HG03342 (cell line): ENCODE measurements at regions not wholly inside any gene's neighbourhood (a gene's known extent, or its start where the extent isn't known, plus 50 kb on each side); places are given as distances from the start of the nearest gene placed in this dataset.
"Not testable (repeated sequence)": the region's sequence is repeated elsewhere in the genome, so short reads cannot be mapped to it uniquely, and the experiment has no call there.

Source experiments
- ATAC-seq: cut with Tn5 transposase; IDR thresholded peaks from one replicate; pipeline ENCODE4 v1.9.1; 2021; ENCODE audit warnings: mild to moderate bottlenecking, moderate library complexity; ENCODE audit not compliant: unreplicated experiment

DNA sequence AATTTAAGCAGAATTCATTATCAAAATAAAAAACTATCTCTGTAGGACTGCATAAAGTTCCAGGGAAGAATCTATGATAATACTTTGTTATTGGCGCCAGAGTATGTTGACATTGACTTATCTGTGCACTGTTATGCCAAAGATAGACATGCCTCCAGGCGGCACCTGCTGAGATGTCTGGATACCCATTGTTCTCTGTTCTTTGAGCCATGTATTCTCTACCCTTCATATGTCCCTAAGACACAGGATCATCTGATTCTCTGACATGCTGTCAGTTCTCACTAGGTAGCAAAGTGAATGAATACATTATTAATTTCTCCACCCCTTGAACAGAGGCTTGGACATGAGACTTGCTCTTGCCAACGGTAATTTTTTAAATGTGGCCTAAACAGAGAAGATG is 517.8 kb upstream of the SLITRK5 start:
- ATAC-seq, result no peak

DNA sequence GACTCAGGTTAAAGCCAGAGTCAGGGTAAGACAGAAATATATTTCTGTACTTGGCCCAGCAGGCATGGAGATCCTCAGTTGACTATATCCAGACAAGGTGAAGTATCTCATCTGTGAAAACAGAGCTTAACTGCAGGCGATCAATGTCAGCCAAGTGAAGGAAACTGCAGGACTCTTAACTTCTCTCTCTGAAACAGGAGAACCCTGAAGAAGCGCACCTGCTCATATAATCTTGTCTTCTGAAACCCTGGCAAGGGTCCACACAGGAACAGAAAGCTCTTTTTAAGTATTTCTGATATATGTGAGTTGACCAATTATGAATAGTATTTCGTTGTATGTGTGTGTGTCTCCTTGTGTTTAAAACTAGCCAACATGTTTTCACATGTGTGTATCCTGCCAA is 504.8 kb upstream of the SLITRK5 start:
- no peak for ATAC-seq

DNA sequence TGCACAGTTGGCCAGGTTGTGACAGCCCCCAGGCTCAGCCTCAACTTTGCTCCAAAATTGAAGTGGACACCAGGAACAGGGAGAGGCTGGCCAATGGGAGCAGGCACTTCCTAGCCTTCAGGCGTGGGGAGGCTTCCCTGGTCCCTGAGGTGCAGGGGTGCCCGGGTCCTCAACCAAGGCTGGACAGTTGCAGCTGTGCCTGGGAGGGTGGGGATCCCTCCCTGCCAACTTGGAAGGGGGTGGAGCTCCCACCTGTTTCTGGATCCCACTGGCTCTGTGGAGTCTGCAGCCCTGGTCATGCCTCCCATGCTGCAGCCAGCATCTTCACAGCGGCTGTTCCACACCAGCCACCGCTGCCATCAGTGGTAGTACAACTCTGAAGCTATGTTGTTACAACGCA is 502.8 kb upstream of the SLITRK5 start:
- no peak for ATAC-seq

DNA sequence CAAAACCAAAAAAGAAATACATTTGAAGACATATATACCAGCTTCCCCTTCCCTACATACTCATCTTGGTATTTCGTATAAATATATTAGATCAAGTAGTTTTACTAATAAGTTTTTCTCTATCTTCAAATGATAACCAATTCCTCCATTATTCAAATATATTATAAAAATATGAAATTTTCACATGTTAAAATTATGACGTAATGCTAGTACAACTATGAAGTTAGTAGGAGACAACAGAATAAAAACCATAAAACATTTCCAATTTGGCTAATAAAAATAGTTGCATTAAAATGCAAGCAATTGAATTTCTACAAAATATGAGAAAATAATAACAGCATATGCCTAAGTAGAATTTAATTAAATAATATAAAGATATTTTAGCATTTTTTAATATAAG is 501.8 kb upstream of the SLITRK5 start:
- ATAC-seq, result no peak

DNA sequence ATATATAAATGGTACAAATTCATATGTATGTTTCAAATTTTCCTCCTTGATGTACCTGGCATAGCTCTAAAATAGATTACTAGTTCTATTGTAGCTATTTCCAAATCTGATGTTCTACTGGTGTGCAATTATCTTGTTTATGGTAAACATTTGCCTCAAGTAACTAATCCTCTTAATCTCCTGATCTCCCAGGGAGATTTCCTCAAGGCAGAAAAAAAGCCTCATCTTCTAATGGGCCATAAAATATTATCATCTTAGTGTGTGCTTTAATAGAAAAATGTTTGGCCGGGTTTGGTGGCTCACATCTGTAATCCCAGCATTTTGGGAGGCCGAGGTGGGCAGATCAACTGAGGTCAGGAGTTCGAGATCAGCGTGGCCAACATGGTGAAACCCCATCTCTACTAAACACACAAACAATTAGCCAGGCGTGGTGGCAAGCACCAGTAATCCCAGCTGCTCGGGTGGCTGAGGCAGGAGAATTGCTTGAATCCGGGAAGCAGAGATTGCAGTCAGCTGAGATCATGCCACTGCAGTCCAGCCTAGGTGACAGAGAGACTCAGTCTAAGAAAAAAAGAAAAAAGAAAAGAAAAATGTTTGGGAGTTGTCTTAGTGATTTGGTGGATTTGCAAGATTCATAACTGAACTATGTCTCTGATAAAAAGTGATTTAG is 498.9 kb upstream of the SLITRK5 start:
- no peak for ATAC-seq

DNA sequence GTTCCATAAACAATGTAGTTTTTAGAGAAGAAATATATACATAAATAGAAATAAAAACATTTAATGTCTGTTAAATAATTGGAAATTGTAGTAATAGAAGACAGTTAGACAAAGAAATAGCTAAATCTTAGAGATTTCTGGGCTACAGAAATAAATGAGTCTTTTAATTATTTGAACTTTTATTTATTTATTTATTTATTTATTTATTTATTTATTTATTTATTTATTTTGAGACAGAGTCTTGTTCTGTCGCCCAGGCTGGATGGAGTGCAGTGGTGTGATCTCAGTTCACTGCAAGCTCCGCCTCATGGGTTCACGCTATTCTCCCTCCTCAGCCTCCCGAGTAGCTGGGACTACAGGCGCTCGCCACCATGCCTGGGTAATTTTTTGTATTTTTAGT is 486.0 kb upstream of the SLITRK5 start:
- not testable (repeated sequence) for ATAC-seq

DNA sequence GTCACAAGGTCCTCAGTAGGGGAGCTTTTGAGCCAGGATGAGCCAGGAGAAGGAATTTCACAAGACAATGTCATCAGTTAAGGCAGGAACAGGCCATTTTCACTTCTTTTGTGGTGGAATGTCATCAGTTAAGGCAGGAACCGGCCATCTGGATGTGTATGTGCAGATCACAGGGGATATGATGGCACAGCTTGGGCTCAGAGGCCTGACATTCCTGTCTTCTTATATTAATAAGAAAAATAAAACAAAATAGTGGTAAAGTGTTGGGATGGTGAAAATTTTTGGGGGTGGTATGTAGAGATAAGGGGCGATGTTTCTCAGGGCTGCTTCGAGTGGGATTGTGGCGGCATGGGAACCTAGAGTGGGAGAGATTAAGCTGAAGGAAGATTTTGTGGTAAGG is 484.5 kb upstream of the SLITRK5 start:
- ATAC-seq, result not testable (repeated sequence)

DNA sequence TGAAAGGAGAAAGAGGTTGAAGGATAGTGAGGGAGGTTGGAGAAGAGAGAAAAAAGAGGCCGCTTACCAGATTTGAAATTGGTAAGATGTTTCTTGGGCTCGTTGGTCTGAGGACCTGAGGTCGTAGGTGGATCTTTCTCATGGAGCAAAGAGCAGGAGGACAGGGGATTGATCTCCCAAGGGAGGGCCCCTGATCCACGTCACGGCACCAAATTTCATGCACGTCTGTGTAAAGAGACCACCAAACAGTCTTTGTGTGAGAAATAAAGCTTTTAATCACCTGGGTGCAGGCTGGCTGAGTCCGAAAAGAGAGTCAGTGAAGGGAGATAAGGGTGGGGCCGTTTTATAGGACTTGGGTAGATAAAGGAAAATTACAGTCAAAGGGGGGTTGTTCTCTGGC is 479.7 kb upstream of the SLITRK5 start:
- not testable (repeated sequence) for ATAC-seq

DNA sequence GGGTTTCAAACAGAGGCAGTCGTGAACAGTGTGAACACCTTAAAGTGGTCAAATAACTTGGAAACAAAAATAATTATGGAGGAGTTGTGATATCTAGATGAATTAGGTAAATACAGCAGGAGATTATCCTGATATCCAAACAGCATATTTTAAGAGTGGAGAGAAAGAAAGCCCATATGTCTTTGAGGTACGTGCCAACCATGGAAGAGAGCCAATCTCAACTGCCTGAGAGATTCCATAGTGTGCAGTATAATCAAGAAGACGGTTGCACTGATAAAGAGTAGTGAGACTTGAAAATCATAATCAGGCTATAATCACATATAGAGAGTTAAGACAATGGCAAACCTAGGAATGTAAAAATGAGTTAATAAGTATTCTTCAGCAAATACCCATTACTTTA is 472.8 kb upstream of the SLITRK5 start:
- no peak for ATAC-seq

DNA sequence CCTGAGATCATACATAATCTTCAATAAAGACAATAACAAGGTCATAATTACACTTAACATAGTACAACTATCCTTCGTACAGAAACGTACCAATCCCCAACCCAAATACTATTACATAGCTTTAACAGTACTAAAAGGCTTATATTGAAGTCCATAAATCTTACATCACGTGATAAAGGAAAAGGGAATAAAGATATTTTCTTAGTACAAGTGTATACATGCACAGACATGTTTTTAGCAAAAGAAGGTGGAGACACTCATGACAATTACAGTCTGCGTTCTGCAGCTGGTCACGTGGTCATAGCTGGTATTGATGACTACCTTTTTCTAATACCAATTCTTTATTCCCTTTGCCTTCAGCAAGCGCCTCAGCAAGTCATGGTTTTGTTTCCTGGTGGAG is 464.5 kb upstream of the SLITRK5 start:
- ATAC-seq, result no peak

DNA sequence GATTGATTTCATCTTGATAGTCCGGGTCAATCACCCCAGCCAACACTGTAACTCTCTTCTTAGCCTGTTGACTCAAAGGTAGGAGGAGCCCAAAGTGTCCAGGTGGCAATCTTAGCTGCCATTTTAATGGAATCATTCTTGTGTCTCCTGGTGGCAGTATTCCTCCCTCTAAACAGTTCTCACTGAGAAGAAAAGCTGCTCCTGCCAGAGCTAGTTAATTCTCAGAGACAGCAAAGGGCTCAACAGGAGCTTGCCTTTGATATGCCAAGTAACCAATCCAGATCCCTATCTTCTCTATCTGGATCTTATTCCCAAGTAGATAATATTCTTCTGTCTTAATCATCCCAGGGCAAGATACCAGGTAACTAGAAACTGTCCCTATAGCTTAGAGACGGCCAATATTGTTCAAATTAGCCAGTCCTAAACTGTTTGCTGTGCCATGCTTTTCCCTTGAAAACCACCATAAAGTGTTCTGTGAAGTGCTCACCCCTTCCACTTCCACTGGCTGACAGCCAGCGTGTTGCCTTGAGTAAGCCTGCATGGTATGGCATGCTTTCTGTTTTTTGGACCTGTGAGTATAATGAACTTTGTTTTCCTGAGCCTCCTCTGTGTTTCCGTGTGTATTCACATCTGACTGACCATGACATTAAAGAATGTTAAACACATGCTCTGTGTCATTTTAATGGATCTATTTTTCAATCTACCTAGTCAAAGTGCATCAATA is 463.7 kb upstream of the SLITRK5 start:
- ATAC-seq, result no peak

DNA sequence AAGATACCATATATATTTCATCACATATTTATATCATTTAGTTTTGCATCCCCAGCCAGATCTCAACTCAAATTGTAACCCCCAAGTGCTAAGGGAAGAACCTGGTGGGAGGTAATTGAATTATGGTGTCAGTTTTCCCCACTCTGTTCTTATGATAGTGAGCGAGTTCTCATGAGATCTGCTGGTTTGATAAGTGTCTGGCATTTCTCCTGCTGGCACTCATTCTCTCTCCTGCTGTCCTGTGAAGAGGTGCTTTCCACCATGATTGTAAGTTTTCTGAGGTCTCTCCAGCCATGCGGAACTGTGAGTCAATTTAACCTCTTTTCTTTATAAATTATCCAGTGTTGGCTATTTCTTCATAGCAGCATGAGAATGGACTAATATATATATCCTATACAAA is 462.5 kb upstream of the SLITRK5 start:
- no peak for ATAC-seq

DNA sequence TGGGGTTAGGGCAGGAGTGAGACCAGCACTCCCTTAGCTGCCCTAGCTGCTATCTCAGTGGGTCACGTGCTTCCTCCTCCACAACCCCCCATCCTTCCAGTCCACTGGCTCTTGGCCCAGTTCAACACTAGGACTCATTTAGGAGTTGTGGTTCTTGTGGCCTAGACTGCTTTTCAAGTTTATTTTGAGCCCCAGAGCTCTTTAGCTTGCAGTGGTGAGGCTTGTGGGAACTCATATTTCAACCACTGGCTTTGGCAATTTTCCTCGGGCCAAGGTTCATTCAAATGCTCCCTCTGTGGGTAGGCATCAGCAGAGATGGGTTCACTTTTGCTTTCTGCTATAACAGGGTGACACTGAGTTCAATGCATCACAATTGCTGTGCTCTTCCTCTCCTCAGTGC is 436.2 kb upstream of the SLITRK5 start:
- no peak for ATAC-seq

DNA sequence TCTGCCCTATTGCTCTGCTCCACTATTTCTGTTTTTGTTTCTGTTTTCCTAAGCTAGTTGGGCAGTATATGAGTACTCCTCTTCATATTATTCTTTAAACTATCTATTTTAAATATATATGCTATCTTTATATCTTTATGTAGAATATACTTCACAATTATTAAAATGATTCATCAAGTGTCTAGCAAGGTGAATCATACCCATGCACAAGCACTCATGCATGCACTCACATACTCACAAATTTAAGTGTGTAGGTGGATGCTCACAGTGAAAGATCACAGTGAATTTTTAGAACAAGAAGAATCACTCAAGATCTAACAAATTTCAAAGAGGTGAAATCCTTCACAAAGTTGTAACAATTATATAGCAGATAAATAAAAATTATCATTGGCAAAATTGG is 435.6 kb upstream of the SLITRK5 start:
- ATAC-seq, result no peak

DNA sequence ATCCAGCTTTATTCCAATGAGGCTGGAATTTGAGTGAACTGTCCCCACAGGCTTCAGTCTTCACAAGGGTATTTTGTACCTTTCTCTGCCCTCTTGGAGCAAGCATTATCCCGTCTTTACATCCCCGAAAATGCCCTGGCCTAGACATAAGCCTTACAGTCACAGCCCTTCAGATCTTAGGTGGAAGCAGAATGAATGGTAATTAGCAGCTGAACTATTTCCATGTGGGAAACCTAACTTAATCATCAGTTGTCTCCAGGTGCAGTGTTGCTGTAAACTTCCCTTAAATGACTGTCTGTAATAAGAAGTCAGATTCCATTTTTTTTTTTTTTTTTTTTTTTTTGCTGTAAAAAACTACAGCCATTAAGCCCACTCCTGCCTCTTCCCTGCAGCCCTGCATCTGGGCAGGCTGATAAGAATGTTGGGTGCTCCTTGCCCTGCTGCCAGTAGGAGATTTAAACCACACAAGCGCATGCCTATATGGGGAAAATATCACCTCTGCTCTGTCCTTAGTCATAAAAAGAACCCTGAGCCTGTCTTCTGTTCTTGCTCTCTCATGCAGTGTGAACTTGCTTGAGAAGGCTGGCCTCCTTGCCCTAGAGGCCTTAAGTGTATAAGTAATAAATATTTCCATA is 426.8 kb upstream of the SLITRK5 start:
- ATAC-seq, result no peak

DNA sequence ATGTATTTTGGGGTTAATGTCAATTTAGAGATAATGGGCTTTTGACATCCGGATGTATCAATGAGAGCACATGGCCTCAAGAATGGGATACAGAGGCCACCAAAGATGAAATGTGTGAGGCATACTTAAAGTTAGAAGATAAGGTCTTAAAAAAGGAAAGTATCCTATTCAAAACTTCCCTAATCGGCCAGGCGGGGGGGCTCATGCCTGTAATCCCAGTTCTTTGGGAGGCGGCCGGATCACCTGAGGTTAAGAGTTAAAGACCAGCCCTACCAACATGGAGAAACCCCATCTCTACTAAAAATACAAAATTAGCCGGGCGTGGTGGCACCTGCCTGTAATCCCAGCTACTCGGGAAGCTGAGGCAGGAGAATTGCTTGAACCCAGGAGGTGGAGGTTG is 421.3 kb upstream of the SLITRK5 start:
- not testable (repeated sequence) for ATAC-seq

DNA sequence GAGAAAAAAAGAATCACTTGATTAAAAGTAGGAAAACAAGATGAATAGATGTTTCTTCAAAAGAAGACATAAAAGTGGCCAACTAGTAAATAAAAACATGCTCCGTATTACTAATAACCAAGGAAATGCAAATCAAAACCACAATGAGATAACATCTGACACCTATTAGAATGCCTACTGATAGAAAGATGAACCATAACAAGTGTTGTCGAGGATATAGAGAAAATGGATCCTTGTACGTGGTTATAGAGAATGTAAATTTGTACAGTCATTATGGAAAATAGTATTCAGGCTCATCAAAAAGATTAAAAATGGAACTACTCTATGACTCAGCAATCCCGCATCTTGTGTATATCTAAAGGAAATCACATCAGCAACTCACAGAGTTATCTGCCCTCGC is 415.8 kb upstream of the SLITRK5 start:
- no peak for ATAC-seq

DNA sequence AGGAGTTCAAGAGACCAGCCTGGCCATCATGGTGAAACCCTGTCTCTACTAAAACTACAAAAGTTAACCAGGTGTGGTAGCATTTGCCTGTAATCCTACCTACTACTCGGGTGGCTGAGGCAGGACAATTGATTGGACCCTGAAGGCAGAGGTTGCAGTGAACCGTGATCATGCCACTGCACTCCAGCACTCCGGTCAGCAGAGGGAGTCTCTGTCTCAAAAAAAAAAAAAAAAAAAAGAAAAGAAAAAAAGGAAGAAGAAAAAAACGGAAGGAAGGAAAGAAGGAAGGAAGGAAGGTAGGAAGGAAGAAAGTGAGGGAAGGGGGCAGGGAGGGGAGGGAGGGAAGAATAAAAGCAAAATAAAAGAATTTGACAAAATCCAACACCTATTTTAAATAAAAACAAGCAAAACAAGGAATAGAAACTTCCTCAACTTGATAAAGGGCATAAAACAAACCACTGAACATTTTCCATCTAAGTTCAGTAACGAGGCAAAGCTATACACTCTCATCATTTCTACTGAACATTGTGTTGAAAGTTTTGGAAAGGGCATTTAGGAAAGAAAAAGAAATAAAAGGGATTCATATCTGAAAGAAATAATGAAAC is 411.6 kb upstream of the SLITRK5 start:
- ATAC-seq, result no peak

DNA sequence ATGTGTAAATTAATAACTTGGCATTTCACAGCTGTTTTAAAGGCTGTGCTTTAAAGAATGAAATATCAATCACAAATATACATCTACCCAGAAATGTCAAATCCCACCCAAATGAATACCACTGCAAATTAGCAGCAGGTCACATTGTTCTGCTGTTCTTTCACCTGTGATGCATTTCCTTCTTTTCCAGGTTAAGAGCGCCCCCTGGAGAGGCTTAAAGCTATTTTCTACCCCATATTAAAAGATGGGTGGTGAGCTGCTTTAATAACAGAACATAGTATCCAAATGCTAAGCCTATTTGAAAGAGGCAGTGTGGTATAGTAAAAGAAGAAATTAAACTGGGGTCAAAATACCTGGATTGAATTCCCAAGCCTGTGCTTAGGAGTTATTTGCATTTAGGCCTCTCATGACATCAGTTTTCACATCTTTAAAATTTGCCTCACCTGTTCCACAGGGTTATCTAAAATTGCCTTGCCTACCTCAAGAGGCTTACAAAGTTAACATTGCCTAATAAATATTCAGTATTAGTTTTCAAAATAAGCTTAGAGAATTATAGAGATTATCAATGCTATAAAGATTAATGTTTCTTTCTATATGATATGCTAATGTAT is 396.9 kb upstream of the SLITRK5 start:
- no peak for ATAC-seq

DNA sequence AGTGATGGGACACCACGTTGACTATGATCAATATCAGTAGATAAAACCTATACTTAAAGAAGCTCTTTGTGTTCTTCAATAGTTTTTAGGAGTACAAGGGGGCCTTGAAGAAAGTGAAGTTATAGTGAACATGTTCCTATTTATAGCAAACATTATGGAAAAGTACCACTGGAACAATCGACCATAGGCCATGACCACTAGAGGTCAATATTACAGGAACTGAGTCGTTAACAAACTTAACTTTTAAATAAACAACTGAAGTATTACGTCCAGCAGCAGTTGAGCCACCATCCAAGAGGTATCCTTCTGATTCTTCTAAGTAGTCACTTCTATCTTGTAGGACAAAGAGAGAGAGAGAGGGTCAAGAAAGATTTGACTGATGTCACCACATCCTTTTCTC is 391.0 kb upstream of the SLITRK5 start:
- ATAC-seq, result no peak

DNA sequence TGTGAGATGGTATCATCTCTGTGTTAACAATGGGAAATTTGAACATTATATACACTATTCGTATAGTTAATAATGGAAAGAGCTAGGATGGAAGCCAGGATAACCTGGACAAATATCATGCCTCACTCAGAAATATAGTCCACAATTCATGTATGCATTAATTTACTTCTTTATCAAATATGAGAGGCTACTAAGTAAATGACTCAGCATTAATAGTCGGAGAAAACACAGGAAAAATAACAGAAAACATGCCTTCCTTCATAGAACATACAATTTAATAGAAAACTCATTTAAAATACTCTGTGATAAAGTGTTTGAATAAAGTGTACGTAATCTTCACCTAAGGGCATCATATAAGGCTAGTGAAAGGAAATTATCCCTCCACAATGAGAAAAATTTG is 383.4 kb upstream of the SLITRK5 start:
- no peak for ATAC-seq

DNA sequence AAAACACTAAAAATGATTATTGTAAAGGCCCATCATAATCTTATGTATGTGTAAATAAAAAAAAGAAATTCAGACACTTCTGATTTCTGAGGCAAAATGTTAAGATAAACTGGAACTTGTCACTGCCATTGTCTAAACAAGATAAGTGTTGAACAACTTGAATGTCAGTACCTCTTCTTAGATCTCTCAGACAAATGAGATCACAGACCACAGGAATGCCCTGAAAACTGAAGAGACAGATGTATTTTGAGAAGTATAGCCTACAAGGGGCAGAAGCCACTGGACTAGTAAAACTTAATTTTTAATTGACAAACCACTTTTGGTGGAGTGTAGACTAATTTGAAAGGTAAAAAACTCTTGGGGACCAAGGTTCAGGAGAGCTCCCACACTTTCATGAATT is 375.5 kb upstream of the SLITRK5 start:
- no peak for ATAC-seq
